ENCODE measurements at regions not wholly inside any gene's neighbourhood (a gene's known extent, or its start where the extent isn't known, plus 50 kb on each side); places are given as distances from the start of the nearest gene placed in this dataset.

DNA sequence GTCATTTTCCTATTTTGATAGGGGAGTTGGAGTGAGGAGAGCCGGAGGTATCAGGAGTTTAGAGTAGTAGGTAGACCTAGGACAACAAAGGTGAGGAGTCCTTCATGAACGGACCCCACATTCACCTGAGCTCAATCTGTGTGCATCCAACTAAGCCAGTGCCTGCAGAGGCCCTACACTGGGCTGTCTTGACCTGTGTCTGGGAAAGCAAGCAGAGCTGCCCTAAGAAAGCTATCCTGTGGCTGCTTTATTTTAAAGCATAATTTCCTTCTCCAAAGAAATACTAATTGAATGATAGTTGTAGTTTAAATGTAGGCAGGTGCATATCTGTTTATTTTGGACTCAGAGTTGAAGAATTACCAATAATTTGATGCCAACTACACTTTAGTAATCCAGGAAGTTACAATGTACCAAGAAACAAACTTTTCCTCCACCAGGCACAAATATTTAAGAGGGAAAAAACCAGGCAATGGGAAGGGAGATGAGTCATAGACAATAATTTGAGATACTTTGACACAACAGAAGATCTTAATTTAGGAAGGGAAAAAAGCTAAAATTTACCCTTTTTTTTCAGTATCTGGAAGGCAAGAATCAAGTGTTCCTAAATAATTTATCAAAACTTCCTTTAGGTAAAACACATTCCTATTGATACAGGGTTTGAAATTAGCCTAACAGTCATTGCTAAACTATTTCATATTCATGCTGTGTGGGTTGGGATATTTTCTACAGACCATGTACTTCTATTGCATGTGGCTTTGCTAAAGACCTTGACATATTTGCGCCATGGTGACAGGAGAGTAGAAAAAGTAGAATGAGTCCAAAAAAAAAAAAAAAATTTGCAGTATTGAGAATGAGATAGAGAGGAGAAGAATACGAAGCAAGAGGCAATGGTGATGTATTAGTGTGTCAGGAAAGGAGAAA lies 376.6 kb upstream of the TUSC1 start:
- TF ChIP-seq SIN3A (IDR thresholded peaks at IDR 0.05; ENCODE audit: borderline replicate concordance, insufficient read depth, low read length), result no peak

DNA sequence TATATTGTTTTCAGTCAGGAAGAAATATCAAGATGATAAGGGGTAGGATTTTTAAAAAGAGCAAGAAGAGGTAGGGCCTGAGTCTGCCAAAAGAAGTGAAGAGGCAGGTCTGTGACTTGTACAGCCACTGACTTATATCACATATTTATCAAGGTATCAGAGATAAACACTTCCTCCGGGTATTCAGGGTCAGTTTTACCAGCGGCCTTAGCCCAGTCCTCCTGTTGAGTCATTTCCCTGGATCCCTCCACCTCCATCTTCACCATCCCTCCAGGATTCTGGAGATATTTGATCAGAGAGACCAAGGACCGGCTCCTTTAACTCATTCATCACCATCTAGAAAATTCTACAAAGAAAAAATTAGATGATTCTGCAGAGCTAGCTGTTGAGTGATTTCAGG lies 375.7 kb upstream of the TUSC1 start:
- TF ChIP-seq, protein P1, sequence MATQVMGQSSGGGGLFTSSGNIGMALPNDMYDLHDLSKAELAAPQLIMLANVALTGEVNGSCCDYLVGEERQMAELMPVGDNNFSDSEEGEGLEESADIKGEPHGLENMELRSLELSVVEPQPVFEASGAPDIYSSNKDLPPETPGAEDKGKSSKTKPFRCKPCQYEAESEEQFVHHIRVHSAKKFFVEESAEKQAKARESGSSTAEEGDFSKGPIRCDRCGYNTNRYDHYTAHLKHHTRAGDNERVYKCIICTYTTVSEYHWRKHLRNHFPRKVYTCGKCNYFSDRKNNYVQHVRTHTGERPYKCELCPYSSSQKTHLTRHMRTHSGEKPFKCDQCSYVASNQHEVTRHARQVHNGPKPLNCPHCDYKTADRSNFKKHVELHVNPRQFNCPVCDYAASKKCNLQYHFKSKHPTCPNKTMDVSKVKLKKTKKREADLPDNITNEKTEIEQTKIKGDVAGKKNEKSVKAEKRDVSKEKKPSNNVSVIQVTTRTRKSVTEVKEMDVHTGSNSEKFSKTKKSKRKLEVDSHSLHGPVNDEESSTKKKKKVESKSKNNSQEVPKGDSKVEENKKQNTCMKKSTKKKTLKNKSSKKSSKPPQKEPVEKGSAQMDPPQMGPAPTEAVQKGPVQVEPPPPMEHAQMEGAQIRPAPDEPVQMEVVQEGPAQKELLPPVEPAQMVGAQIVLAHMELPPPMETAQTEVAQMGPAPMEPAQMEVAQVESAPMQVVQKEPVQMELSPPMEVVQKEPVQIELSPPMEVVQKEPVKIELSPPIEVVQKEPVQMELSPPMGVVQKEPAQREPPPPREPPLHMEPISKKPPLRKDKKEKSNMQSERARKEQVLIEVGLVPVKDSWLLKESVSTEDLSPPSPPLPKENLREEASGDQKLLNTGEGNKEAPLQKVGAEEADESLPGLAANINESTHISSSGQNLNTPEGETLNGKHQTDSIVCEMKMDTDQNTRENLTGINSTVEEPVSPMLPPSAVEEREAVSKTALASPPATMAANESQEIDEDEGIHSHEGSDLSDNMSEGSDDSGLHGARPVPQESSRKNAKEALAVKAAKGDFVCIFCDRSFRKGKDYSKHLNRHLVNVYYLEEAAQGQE (IDR thresholded peaks at IDR 0.05; ENCODE audit: insufficient read depth in 1 of 2, low read depth in 2 of 2, low read length in 2 of 2), result no peak
- TF ChIP-seq FOXP2 (optimal IDR thresholded peaks at IDR 0.05; ENCODE audit: borderline replicate concordance, extremely low read depth, extremely low read length, insufficient read depth) (no peak), TAF1 (IDR thresholded peaks at IDR 0.05; ENCODE audit: borderline replicate concordance, insufficient read depth, low read length) (no peak), POLR2AphosphoS5 (IDR thresholded peaks at IDR 0.05; ENCODE audit: low read depth, low read length) (no peak), SIN3A (IDR thresholded peaks at IDR 0.05; ENCODE audit: borderline replicate concordance, insufficient read depth, low read length) (no peak)

DNA sequence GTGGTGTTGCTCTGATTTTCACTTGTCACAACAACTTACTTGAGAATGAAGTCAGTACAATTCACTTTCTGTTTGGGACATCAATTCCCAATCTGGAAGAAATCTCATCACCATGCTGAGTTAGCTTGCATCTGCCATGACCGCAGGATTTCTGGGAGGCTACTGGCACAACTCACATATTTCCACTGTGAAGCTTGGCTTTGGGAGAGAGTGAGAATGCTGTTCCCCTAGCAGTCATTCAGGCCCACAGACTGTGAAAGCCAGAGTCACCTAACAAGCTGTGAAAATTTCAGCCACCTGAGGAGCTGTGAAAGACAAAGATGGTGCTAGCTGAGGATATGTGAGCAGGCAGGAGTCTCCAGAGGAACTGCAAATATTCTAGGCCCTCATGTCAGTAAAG lies 365.2 kb upstream of the TUSC1 start:
- TF ChIP-seq TAF1 (IDR thresholded peaks at IDR 0.05; ENCODE audit: borderline replicate concordance, insufficient read depth, low read length), result no peak
- TF ChIP-seq FOXP2 (optimal IDR thresholded peaks at IDR 0.05; ENCODE audit: borderline replicate concordance, extremely low read depth, extremely low read length, insufficient read depth), result no peak
- no peak for TF ChIP-seq POLR2AphosphoS5 (IDR thresholded peaks at IDR 0.05; ENCODE audit: low read depth, low read length)
- TF ChIP-seq, protein P1 (IDR thresholded peaks at IDR 0.05; ENCODE audit: insufficient read depth in 1 of 2, low read depth in 2 of 2, low read length in 2 of 2), result no peak
- TF ChIP-seq SIN3A (IDR thresholded peaks at IDR 0.05; ENCODE audit: borderline replicate concordance, insufficient read depth, low read length), result no peak

DNA sequence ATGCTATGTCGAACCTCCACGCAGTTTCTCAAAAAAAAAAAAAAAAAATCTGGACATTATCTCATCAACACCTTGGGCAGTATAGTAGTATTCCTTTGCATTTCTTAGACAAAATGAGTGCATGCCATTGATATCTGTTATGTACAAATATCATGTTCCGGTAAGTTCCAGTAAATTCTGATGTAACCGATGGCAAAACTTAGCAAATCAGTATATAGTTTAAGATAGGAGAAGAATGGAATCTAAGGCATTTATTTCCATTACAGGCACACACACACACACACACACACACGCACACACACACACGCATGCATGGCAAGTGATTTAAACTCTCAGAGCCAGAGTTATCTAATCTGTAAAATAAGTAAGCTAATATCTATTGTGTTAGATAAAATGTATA lies 356.5 kb upstream of the TUSC1 start:
- TF ChIP-seq, protein P1 (IDR thresholded peaks at IDR 0.05; ENCODE audit: insufficient read depth in 1 of 2, low read depth in 2 of 2, low read length in 2 of 2), result no peak
- no peak for TF ChIP-seq FOXP2 (optimal IDR thresholded peaks at IDR 0.05; ENCODE audit: borderline replicate concordance, extremely low read depth, extremely low read length, insufficient read depth)
- no peak for TF ChIP-seq SIN3A (IDR thresholded peaks at IDR 0.05; ENCODE audit: borderline replicate concordance, insufficient read depth, low read length)
- TF ChIP-seq POLR2AphosphoS5 (IDR thresholded peaks at IDR 0.05; ENCODE audit: low read depth, low read length), result no peak
- no peak for TF ChIP-seq TAF1 (IDR thresholded peaks at IDR 0.05; ENCODE audit: borderline replicate concordance, insufficient read depth, low read length)

DNA sequence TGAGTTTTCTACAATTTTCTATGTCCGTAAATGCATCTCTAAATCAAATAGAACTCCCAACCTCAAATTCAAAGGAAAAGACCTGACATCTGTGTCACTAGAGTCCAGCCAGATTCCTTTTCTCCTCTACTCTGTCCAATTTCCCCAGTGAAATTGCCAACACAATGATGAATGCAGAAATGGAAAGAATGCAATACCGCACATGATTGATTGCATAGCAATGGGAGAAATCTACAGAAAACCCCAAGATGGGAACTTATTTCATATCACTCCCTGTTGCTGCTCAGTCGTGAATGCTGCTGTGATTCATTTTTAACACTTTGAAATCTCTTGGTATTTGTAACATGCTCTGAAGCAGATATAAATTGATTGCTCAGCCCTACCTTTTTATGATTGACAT lies 355.1 kb upstream of the TUSC1 start:
- TF ChIP-seq, protein P1 (IDR thresholded peaks at IDR 0.05; ENCODE audit: insufficient read depth in 1 of 2, low read depth in 2 of 2, low read length in 2 of 2), result no peak
- TF ChIP-seq SIN3A (IDR thresholded peaks at IDR 0.05; ENCODE audit: borderline replicate concordance, insufficient read depth, low read length), result no peak
- no peak for TF ChIP-seq POLR2AphosphoS5 (IDR thresholded peaks at IDR 0.05; ENCODE audit: low read depth, low read length)
- TF ChIP-seq TAF1 (IDR thresholded peaks at IDR 0.05; ENCODE audit: borderline replicate concordance, insufficient read depth, low read length), result no peak
- TF ChIP-seq FOXP2 (optimal IDR thresholded peaks at IDR 0.05; ENCODE audit: borderline replicate concordance, extremely low read depth, extremely low read length, insufficient read depth), result no peak

Measured in PFSK-1 (cell line).